ENCODE measurements at regions not wholly inside any gene's neighbourhood (a gene's known extent, or its start where the extent isn't known, plus 50 kb on each side); places are given as distances from the start of the nearest gene placed in this dataset.

GRCh38 chr5:167156446-167156845 is 1135.0 kb upstream of the WWC1 start:
- Histone ChIP-seq H3K9me3 (ENCODE audit: control insufficient read depth, low read length) (no peaks in the 10 kb centered on the region), H3K36me3 (ENCODE audit: control insufficient read depth in 1 of 2, insufficient read depth in 2 of 2, low read length in 1 of 2) (no peaks in the 10 kb centered on the region), H3K4me3 (ENCODE audit: low read length in 2 of 2) (no peak overlapping the region), H3K27ac (ENCODE audit: low read depth in 1 of 2, low read length in 2 of 2) (no peak overlapping the region), H3K27me3 (ENCODE audit: control insufficient read depth in 1 of 2, insufficient read depth in 2 of 2, low read length in 1 of 2) (peaks cover 0 to 1% of the 10 kb centered on the region in 2 donors), H3K4me1 (ENCODE audit: control insufficient read depth in 1 of 2, insufficient read depth in 2 of 2, low read length in 2 of 2) (no peaks in the 10 kb centered on the region)
- intact Hi-C loops (cut with DNase I) = no loop called here
- DNase-seq (no peak), ATAC-seq (ENCODE audit: low FRiP score) (no peak)
- whole genome bisulfite sequencing, 2 donors = 74 to 77% methylated on average over 6 of the region's 6 CpGs

DNA sequence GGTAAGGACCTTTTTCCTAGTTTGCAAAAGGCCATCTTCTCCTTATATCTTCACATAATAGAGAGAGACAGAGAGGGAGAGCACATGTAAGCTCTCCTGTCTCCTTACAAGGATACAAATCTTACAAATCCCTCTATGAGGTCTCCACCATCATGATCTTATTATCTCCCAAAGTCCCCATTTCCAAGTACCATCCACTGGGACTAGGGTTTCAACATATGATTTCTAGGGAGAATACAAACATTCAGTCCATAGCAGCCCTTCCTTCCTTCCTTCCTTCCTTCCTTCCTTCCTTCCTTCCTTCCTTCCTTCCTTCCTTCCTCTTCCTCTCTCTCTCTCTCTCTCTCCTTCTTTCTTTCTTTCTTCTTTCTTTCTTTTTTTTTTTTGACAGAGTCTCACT is 1132.9 kb upstream of the WWC1 start:
- intact Hi-C loops (cut with DNase I) = no loop called here
- ATAC-seq (ENCODE audit: low FRiP score) = no peak
- Histone ChIP-seq H3K4me3 (ENCODE audit: low read length in 2 of 2) (no peak overlapping the region), H3K27ac (ENCODE audit: low read depth in 1 of 2, low read length in 2 of 2) (no peak overlapping the region), H3K9me3 (ENCODE audit: control insufficient read depth, low read length) (no peaks in the 10 kb centered on the region), H3K27me3 (ENCODE audit: control insufficient read depth in 1 of 2, insufficient read depth in 2 of 2, low read length in 1 of 2) (peaks cover 0 to 1% of the 10 kb centered on the region in 2 donors), H3K4me1 (ENCODE audit: control insufficient read depth in 1 of 2, insufficient read depth in 2 of 2, low read length in 2 of 2) (no peaks in the 10 kb centered on the region), H3K36me3 (ENCODE audit: control insufficient read depth in 1 of 2, insufficient read depth in 2 of 2, low read length in 1 of 2) (no peaks in the 10 kb centered on the region)
- DNase-seq = no peak

- Histone ChIP-seq H3K4me3 (ENCODE audit: low read length in 2 of 2) (no peak overlapping the region), H3K9me3 (ENCODE audit: control insufficient read depth, low read length) (no peaks in the 10 kb centered on the region), H3K36me3 (ENCODE audit: control insufficient read depth in 1 of 2, insufficient read depth in 2 of 2, low read length in 1 of 2) (no peaks in the 10 kb centered on the region), H3K27ac (ENCODE audit: low read depth in 1 of 2, low read length in 2 of 2) (no peak overlapping the region), H3K27me3 (ENCODE audit: control insufficient read depth in 1 of 2, insufficient read depth in 2 of 2, low read length in 1 of 2) (peaks cover 0 to 1% of the 10 kb centered on the region in 2 donors), H3K4me1 (ENCODE audit: control insufficient read depth in 1 of 2, insufficient read depth in 2 of 2, low read length in 2 of 2) (no peaks in the 10 kb centered on the region)
- ATAC-seq (ENCODE audit: low FRiP score) (no peak), DNase-seq (no peak)
- intact Hi-C loops (cut with DNase I) = no loop called here
- WGBS, 2 donors = 81 to 82% methylated on average over 4 of the region's 4 CpGs
Observed at GRCh38 chr5:167160388-167160787, 1131.1 kb upstream of the WWC1 start.

DNA sequence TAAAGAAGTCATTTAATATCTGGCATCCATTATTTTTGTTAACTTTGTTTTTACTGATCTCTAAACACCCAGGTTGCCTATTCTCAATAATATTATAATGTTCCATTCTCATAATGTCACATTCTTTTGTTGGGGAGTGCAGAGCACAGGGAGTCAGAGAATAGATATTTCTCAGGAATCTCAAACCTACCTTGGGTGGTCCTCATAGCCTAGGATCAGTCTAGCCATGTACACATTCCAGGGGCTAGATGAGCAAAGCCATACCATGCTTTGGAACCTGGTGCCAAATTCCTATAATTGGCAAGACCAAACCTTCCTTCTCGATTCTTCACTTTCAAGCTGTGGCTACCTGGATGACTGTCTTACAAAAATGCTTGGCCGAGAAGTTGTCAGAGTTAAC is 1124.7 kb upstream of the WWC1 start:
- Histone ChIP-seq H3K27ac (ENCODE audit: low read depth in 1 of 2, low read length in 2 of 2) (no peak overlapping the region), H3K9me3 (ENCODE audit: control insufficient read depth, low read length) (no peaks in the 10 kb centered on the region), H3K4me1 (ENCODE audit: control insufficient read depth in 1 of 2, insufficient read depth in 2 of 2, low read length in 2 of 2) (no peaks in the 10 kb centered on the region), H3K36me3 (ENCODE audit: control insufficient read depth in 1 of 2, insufficient read depth in 2 of 2, low read length in 1 of 2) (no peaks in the 10 kb centered on the region), H3K27me3 (ENCODE audit: control insufficient read depth in 1 of 2, insufficient read depth in 2 of 2, low read length in 1 of 2) (no peaks in the 10 kb centered on the region), H3K4me3 (ENCODE audit: low read length in 2 of 2) (no peak overlapping the region)
- intact Hi-C loops (cut with DNase I) = no loop called here
- DNase-seq (no peak), ATAC-seq (ENCODE audit: low FRiP score) (no peak)
- 73 to 76% methylated on average over 2 of the region's 2 CpGs for WGBS, 2 donors

DNA sequence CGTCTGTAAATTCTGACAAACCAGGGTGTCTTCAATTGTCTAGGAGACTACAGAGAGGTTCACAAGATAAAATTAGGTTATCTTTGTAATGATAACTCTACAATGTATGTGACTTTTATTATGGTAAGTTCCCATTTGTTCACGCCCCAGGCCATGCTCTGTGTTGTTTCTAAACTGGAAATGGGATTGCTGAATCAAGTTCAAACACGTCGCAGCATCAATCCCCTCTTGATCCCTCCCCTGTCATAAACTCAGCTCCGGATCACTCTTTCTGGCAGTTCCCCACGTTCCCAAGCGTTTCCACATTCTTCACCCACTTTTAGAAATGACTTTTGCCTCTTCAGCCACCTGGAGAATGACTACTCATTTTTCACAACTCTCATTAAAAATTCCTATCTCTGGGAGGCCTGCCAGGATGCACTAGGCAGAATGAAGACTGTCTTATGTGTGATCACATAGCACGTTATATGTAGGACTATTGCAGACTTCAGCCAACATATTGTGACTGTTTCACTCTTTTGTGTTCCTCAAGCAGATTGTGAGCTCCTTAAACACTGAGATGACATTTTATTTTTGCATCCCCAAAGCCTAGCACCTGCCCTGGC is 1124.2 kb upstream of the WWC1 start:
- Histone ChIP-seq H3K36me3 (ENCODE audit: control insufficient read depth in 1 of 2, insufficient read depth in 2 of 2, low read length in 1 of 2) (no peaks in the 10 kb centered on the region), H3K9me3 (ENCODE audit: control insufficient read depth, low read length) (no peaks in the 10 kb centered on the region), H3K27ac (ENCODE audit: low read depth in 1 of 2, low read length in 2 of 2) (no peak overlapping the region), H3K27me3 (ENCODE audit: control insufficient read depth in 1 of 2, insufficient read depth in 2 of 2, low read length in 1 of 2) (no peaks in the 10 kb centered on the region), H3K4me1 (ENCODE audit: control insufficient read depth in 1 of 2, insufficient read depth in 2 of 2, low read length in 2 of 2) (no peaks in the 10 kb centered on the region), H3K4me3 (ENCODE audit: low read length in 2 of 2) (no peak overlapping the region)
- intact Hi-C loops (cut with DNase I) = no loop called here
- WGBS, 2 donors = 55 to 60% methylated on average over 8 of the region's 8 CpGs
- ATAC-seq (ENCODE audit: low FRiP score) = no peak
- no peak for DNase-seq

DNA sequence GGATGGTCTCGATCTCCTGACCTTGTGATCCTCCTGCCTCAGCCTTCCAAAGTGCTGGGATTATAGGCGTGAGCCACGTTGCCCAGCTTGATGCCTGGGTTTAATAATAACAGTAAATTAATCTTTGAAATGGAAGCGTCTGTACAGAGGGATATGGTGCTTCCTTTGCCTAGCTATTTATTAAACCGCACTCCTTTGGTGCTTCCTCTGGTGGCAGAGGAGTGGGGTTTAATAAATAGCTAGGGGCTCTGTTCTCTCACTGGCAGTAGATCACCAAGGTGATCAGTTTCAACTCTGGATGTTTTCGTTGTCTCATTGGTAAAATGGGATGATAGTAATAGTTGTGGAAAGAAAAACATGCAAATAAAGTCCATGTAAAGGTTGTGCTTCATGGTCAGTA is 1122.5 kb upstream of the WWC1 start:
- Histone ChIP-seq H3K9me3 (ENCODE audit: control insufficient read depth, low read length) (no peaks in the 10 kb centered on the region), H3K4me1 (ENCODE audit: control insufficient read depth in 1 of 2, insufficient read depth in 2 of 2, low read length in 2 of 2) (no peaks in the 10 kb centered on the region), H3K4me3 (ENCODE audit: low read length in 2 of 2) (no peak overlapping the region), H3K36me3 (ENCODE audit: control insufficient read depth in 1 of 2, insufficient read depth in 2 of 2, low read length in 1 of 2) (no peaks in the 10 kb centered on the region), H3K27ac (ENCODE audit: low read depth in 1 of 2, low read length in 2 of 2) (no peak overlapping the region), H3K27me3 (ENCODE audit: control insufficient read depth in 1 of 2, insufficient read depth in 2 of 2, low read length in 1 of 2) (no peaks in the 10 kb centered on the region)
- ATAC-seq (ENCODE audit: low FRiP score) (no peak), DNase-seq (no peak)
- intact Hi-C loops (cut with DNase I) = no loop called here
- 80 to 85% methylated on average over 6 of the region's 6 CpGs for WGBS, 2 donors

DNA sequence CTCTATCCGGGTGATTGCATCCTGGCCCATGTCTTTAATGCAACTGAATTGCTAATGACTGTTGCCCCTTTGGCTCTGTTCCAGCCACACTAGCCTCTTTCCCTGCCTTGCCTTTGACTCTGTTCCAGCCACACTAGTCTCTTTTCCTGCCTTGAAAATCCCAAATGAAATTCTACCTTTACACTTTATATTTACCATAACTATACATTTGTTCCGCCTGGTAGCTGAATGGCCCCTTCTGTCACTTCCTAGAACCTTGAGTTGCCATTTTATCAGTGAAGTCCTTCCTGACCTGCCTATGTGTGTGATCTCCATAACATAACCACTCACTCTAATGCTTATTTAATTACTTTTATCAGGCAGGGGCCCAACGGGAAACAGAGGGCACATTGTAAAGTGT is 1120.4 kb upstream of the WWC1 start:
- Histone ChIP-seq H3K4me1 (ENCODE audit: control insufficient read depth in 1 of 2, insufficient read depth in 2 of 2, low read length in 2 of 2) (no peaks in the 10 kb centered on the region), H3K4me3 (ENCODE audit: low read length in 2 of 2) (no peak overlapping the region), H3K36me3 (ENCODE audit: control insufficient read depth in 1 of 2, insufficient read depth in 2 of 2, low read length in 1 of 2) (no peaks in the 10 kb centered on the region), H3K27me3 (ENCODE audit: control insufficient read depth in 1 of 2, insufficient read depth in 2 of 2, low read length in 1 of 2) (no peaks in the 10 kb centered on the region), H3K27ac (ENCODE audit: low read depth in 1 of 2, low read length in 2 of 2) (no peak overlapping the region), H3K9me3 (ENCODE audit: control insufficient read depth, low read length) (no peaks in the 10 kb centered on the region)
- ATAC-seq (ENCODE audit: low FRiP score) (no peak), DNase-seq (no peak)
- intact Hi-C loops (cut with DNase I) = no loop called here
- WGBS, 2 donors = 73 to 77% methylated on average over 3 of the region's 3 CpGs

DNA sequence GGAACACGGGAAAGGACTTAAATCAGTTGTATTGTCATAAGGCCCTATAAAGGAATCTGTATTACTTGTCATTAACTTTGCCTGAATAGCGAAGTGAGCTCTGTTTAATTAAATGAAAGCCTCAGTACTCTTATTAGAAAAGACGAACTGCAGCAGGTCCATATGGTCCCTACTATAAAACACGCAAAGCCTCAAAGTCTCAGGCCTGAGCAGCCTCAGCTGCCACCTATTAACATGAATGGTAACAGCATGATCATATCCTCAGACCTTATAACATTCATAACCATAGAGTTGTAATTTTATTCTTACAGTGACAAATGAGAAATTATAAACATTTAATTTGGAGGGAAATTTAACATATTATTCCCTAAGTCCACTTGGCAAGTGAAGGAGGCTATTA is 1113.7 kb upstream of the WWC1 start:
- Histone ChIP-seq H3K4me3 (ENCODE audit: low read length in 2 of 2) (no peak overlapping the region), H3K27ac (ENCODE audit: low read depth in 1 of 2, low read length in 2 of 2) (no peak overlapping the region), H3K27me3 (ENCODE audit: control insufficient read depth in 1 of 2, insufficient read depth in 2 of 2, low read length in 1 of 2) (no peaks in the 10 kb centered on the region), H3K9me3 (ENCODE audit: control insufficient read depth, low read length) (no peaks in the 10 kb centered on the region), H3K36me3 (ENCODE audit: control insufficient read depth in 1 of 2, insufficient read depth in 2 of 2, low read length in 1 of 2) (no peaks in the 10 kb centered on the region), H3K4me1 (ENCODE audit: control insufficient read depth in 1 of 2, insufficient read depth in 2 of 2, low read length in 2 of 2) (no peaks in the 10 kb centered on the region)
- DNase-seq (no peak), ATAC-seq (ENCODE audit: low FRiP score) (no peak)
- WGBS, 2 donors = 86 to 89% methylated on average over 4 of the region's 4 CpGs
- intact Hi-C loops (cut with DNase I) = no loop called here

DNA sequence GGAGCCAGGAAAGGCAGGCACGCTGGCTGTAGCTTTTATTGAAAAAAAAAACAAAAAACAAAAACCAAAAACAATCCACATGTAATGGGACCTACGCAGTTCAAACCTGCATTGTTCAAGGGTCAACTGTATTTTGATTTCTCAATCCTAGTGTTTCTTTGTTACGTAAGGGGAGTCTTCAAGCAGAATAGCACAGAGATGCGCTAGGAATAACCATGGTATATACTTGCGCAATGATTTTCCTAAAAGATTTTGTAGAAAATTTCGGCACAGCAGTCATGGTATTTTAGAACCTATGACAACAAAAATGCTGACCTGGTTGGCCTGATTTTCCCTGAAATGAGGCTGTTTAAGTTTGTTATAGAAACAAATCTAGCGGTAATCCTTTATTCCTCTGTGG is 1110.5 kb upstream of the WWC1 start:
- ATAC-seq (ENCODE audit: low FRiP score) (no peak), DNase-seq (no peak)
- 76 to 83% methylated on average over 7 of the region's 7 CpGs for WGBS, 2 donors
- Histone ChIP-seq H3K9me3 (ENCODE audit: control insufficient read depth, low read length) (no peaks in the 10 kb centered on the region), H3K4me1 (ENCODE audit: control insufficient read depth in 1 of 2, insufficient read depth in 2 of 2, low read length in 2 of 2) (no peaks in the 10 kb centered on the region), H3K4me3 (ENCODE audit: low read length in 2 of 2) (no peak overlapping the region), H3K27ac (ENCODE audit: low read depth in 1 of 2, low read length in 2 of 2) (no peak overlapping the region), H3K27me3 (ENCODE audit: control insufficient read depth in 1 of 2, insufficient read depth in 2 of 2, low read length in 1 of 2) (no peaks in the 10 kb centered on the region), H3K36me3 (ENCODE audit: control insufficient read depth in 1 of 2, insufficient read depth in 2 of 2, low read length in 1 of 2) (no peaks in the 10 kb centered on the region)
- intact Hi-C loops (cut with DNase I) = no loop called here

Data from aorta (tissue), 5 donors.